PC-9 (cell line): ENCODE measurements at regions not wholly inside any gene's neighbourhood (a gene's known extent, or its start where the extent isn't known, plus 50 kb on each side); places are given as distances from the start of the nearest gene placed in this dataset.

Experiments
- EZH2 ChIP-seq: fragments of 200-600 bp; sonication (generic); IDR thresholded peaks from 2 replicates; pipeline ENCODE4 v1.8.0; 2017; ENCODE audit warnings: antibody characterized with exemption, low read depth
- TF ChIP-seq, protein P1 (sequence below): fragments of 200-600 bp; sonication (generic); conservative IDR thresholded peaks from 2 replicates; pipeline ENCODE4 v1.6.1; 2017; ENCODE audit warnings: mixed run types, antibody characterized with exemption, mild to moderate bottlenecking, moderate library complexity

DNA sequence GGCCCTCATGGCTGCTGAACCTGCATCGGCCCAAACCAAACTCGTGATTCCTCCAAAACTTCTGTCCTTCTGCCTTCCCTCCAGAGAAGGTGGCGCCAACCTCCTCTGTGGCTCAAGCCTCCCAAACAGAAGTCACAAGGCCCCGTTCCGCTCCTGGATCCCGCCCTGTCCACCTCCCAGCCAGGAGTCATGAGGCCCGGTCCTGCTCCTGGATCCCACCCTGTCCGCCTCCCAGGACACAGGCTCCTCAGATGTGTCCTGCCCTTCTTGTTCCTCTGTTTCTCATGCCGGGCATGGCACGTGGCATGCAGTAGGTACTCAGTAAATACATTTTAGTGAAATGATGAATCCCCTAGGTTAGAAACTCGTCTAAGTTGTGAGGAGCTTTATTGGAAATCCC, 94.2 kb upstream of the SFSWAP start:
- TF ChIP-seq, protein P1, sequence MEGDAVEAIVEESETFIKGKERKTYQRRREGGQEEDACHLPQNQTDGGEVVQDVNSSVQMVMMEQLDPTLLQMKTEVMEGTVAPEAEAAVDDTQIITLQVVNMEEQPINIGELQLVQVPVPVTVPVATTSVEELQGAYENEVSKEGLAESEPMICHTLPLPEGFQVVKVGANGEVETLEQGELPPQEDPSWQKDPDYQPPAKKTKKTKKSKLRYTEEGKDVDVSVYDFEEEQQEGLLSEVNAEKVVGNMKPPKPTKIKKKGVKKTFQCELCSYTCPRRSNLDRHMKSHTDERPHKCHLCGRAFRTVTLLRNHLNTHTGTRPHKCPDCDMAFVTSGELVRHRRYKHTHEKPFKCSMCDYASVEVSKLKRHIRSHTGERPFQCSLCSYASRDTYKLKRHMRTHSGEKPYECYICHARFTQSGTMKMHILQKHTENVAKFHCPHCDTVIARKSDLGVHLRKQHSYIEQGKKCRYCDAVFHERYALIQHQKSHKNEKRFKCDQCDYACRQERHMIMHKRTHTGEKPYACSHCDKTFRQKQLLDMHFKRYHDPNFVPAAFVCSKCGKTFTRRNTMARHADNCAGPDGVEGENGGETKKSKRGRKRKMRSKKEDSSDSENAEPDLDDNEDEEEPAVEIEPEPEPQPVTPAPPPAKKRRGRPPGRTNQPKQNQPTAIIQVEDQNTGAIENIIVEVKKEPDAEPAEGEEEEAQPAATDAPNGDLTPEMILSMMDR, result no peak
- no peak for TF ChIP-seq EZH2
